Activated T-helper 17 cell treated with anti-CD3 and anti-CD28 coated beads, Interleukin-2, amount 50 U/mL, for 72 hours (primary cell): ENCODE measurements at regions not wholly inside any gene's neighbourhood (a gene's known extent, or its start where the extent isn't known, plus 50 kb on each side); places are given as distances from the start of the nearest gene placed in this dataset.

Experiments used
- ATAC-seq: fragments of 150-1000 bp; cut with Tn5 transposase; replicated peaks from 2 replicates; pipeline ENCODE4 v1.10.0; 2021; ENCODE audit warnings: mild to moderate bottlenecking, moderate library complexity
- H3K27ac Mint-ChIP-seq: one replicate; pipeline ENCODE4 v1.8.0; 2022; ENCODE audit warnings: mixed read lengths
- H3K27me3 Mint-ChIP-seq: one replicate; pipeline ENCODE4 v1.8.0; 2022; ENCODE audit warnings: mixed read lengths
- H3K36me3 Mint-ChIP-seq: one replicate; pipeline ENCODE4 v1.8.0; 2022; ENCODE audit warnings: low read depth, mild to moderate bottlenecking, mixed read lengths
- H3K4me1 Mint-ChIP-seq: one replicate; pipeline ENCODE4 v1.8.0; 2022; ENCODE audit warnings: mixed read lengths
- H3K4me3 Mint-ChIP-seq: one replicate; pipeline ENCODE4 v1.8.0; 2022; ENCODE audit warnings: mild to moderate bottlenecking, mixed read lengths
- H3K9me3 Mint-ChIP-seq: one replicate; pipeline ENCODE4 v1.8.0; 2022; ENCODE audit warnings: mixed read lengths

DNA sequence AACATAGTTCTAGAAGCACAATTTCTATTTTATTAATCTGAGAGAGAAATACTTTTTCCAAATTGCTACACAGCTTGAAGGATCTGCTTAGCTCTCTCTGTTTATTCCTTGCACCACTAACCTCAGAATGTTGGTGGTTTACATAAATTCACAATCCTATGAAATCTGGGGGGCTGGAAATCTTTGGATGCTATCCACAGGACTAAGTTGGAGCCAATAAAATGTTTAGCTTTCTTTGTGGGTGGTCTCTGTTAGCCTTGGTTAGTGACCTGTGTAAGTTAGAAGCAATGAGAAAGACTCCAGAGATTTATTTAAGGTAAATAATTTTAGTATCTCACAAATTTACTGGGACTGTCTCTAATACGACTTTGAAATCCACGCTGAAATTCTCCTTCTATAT, 418.1 kb downstream of the ADGRL2 start:
- no peaks in the 10 kb centered on the region for H3K36me3 Mint-ChIP-seq
- H3K27ac Mint-ChIP-seq: no peak overlapping the region
- H3K9me3 Mint-ChIP-seq: peaks cover 5% of the 10 kb centered on the region
- no peak overlapping the region for H3K4me3 Mint-ChIP-seq
- ATAC-seq: no peak
- H3K4me1 Mint-ChIP-seq: no peaks in the 10 kb centered on the region
- H3K27me3 Mint-ChIP-seq: no peaks in the 10 kb centered on the region

- H3K36me3 Mint-ChIP-seq: no peaks in the 10 kb centered on the region
- no peak overlapping the region for H3K4me3 Mint-ChIP-seq
- no peak overlapping the region for H3K27ac Mint-ChIP-seq
- no peak for ATAC-seq
- H3K4me1 Mint-ChIP-seq: no peaks in the 10 kb centered on the region
- H3K9me3 Mint-ChIP-seq: peaks cover 5% of the 10 kb centered on the region
- no peaks in the 10 kb centered on the region for H3K27me3 Mint-ChIP-seq
These were observed 415.1 kb downstream of the ADGRL2 start for GRCh38 chr1:82215853-82216175.

GRCh38 chr1:82215056-82215852, 414.5 kb downstream of the ADGRL2 start:
- no peak overlapping the region for H3K27ac Mint-ChIP-seq
- no peaks in the 10 kb centered on the region for H3K36me3 Mint-ChIP-seq
- H3K27me3 Mint-ChIP-seq: no peaks in the 10 kb centered on the region
- no peak overlapping the region for H3K4me3 Mint-ChIP-seq
- no peak for ATAC-seq
- no peaks in the 10 kb centered on the region for H3K4me1 Mint-ChIP-seq
- H3K9me3 Mint-ChIP-seq: no peaks in the 10 kb centered on the region

DNA sequence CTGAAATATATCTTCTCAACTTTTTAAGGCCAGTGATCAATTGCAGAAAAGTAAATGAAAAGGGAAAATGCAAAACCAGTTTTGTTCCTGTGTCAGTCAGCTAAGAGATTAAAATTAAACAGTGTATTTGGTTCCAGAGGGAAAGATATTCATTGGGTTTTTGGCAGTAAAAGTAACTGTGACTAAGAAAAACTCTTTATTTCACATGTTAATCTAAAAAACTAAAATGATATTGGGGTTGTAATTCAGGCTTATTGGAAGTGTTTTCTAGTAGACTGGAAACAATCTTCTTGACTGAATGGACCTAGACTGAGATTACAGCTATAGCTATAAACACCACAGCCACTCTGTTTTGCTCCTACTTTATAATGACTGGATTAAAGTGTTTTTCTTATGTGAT, 413.9 kb downstream of the ADGRL2 start:
- Mint-ChIP-seq H3K27ac (no peak overlapping the region), H3K4me3 (no peak overlapping the region), H3K9me3 (no peaks in the 10 kb centered on the region), H3K4me1 (no peaks in the 10 kb centered on the region), H3K27me3 (no peaks in the 10 kb centered on the region), H3K36me3 (no peaks in the 10 kb centered on the region)
- no peak for ATAC-seq

GRCh38 chr1:82197606-82198005, 396.9 kb downstream of the ADGRL2 start:
- Mint-ChIP-seq H3K9me3 (peaks cover 4% of the 10 kb centered on the region), H3K36me3 (no peaks in the 10 kb centered on the region), H3K27ac (no peak overlapping the region), H3K27me3 (no peaks in the 10 kb centered on the region), H3K4me1 (no peaks in the 10 kb centered on the region), H3K4me3 (no peak overlapping the region)
- ATAC-seq: no peak

GRCh38 chr1:82195245-82195644, 394.5 kb downstream of the ADGRL2 start:
- Mint-ChIP-seq H3K36me3 (no peaks in the 10 kb centered on the region), H3K4me3 (no peak overlapping the region), H3K4me1 (no peaks in the 10 kb centered on the region), H3K27me3 (no peaks in the 10 kb centered on the region), H3K9me3 (peaks cover under 1% of the 10 kb centered on the region), H3K27ac (no peak overlapping the region)
- no peak for ATAC-seq

GRCh38 chr1:82185084-82185483, 384.4 kb downstream of the ADGRL2 start:
- ATAC-seq: no peak
- no peaks in the 10 kb centered on the region for H3K36me3 Mint-ChIP-seq
- H3K4me1 Mint-ChIP-seq: no peaks in the 10 kb centered on the region

GRCh38 chr1:82181846-82182245, 381.1 kb downstream of the ADGRL2 start:
- Mint-ChIP-seq H3K9me3 (peaks cover 5% of the 10 kb centered on the region), H3K36me3 (no peaks in the 10 kb centered on the region), H3K4me1 (no peaks in the 10 kb centered on the region), H3K27ac (no peak overlapping the region), H3K27me3 (no peaks in the 10 kb centered on the region), H3K4me3 (no peak overlapping the region)
- ATAC-seq: no peak

More at GRCh38 chr1:82185084-82185483, 384.4 kb downstream of the ADGRL2 start:
- Mint-ChIP-seq H3K9me3 (peaks cover 5% of the 10 kb centered on the region), H3K27me3 (no peaks in the 10 kb centered on the region), H3K4me3 (no peak overlapping the region), H3K27ac (no peak overlapping the region)

DNA sequence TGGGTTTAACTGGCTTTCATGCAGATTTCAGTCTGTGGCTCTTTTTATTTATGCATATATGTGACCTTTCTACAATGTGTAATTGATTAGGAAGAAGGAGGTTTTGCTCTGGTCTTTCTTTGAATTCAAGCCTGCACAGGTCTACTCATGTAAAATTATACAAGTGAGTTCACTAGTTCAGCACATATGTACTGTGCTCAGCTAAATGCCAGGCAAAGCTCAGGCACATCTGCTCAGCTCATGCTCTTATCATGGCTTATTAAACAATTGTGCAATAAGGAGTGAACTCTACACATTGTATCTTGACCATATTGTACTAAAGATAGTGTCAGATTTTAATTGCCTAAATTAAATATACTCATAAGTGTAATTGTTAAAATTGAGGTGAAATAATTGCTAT, 378.4 kb downstream of the ADGRL2 start:
- Mint-ChIP-seq H3K27ac (no peak overlapping the region), H3K27me3 (no peaks in the 10 kb centered on the region), H3K4me1 (no peaks in the 10 kb centered on the region), H3K36me3 (no peaks in the 10 kb centered on the region), H3K4me3 (no peak overlapping the region), H3K9me3 (no peaks in the 10 kb centered on the region)
- no peak for ATAC-seq

GRCh38 chr1:82177192-82177591, 376.5 kb downstream of the ADGRL2 start:
- no peak for ATAC-seq
- H3K27me3 Mint-ChIP-seq: no peaks in the 10 kb centered on the region
- H3K4me1 Mint-ChIP-seq: no peaks in the 10 kb centered on the region
- H3K36me3 Mint-ChIP-seq: no peaks in the 10 kb centered on the region
- no peak overlapping the region for H3K4me3 Mint-ChIP-seq
- no peaks in the 10 kb centered on the region for H3K9me3 Mint-ChIP-seq
- H3K27ac Mint-ChIP-seq: no peak overlapping the region

- no peaks in the 10 kb centered on the region for H3K4me1 Mint-ChIP-seq
- H3K9me3 Mint-ChIP-seq: no peaks in the 10 kb centered on the region
- no peaks in the 10 kb centered on the region for H3K27me3 Mint-ChIP-seq
- ATAC-seq: no peak
- H3K27ac Mint-ChIP-seq: no peak overlapping the region
- no peaks in the 10 kb centered on the region for H3K36me3 Mint-ChIP-seq
- no peak overlapping the region for H3K4me3 Mint-ChIP-seq
These were observed 371.2 kb downstream of the ADGRL2 start for GRCh38 chr1:82171955-82172354.

DNA sequence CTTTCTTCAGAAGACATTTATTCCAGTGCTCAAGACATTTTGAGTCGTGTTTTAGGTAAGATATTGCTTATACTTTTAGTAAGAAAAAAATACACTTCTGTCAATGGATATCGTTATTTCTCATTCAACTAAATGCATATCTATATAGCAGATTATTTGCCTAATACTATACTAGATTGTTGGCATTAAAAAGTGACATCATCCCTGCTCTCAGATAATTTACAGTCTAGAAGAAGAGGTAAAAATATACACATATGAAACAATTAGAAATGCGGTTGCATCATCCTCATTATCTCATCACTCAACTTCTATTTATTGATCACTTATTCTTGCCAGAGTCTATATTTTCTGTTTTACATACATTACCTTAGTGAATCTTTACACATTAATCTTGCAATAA, 367.7 kb downstream of the ADGRL2 start:
- Mint-ChIP-seq H3K27ac (no peak overlapping the region), H3K36me3 (no peaks in the 10 kb centered on the region), H3K9me3 (no peaks in the 10 kb centered on the region), H3K4me1 (no peaks in the 10 kb centered on the region), H3K4me3 (no peak overlapping the region), H3K27me3 (no peaks in the 10 kb centered on the region)
- no peak for ATAC-seq

DNA sequence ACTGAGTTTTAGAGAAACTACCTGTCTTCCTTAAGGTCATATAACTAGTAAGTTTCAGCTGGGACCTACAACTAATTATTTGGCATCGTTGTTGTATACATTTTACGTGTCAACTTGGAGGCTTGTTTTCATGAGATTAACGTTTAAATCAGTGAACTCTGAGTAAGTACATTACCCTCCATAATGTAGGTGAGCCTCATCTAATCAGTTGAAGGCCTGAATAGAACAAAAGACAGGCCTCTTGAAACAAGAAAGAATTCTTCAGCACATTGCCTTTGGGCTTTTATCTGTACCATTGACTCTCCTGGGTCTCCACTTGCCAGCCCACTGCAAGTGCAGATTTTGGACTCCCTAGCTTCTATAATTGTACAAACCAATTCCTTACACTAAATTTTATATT, 364.6 kb downstream of the ADGRL2 start:
- no peaks in the 10 kb centered on the region for H3K9me3 Mint-ChIP-seq
- H3K4me1 Mint-ChIP-seq: no peaks in the 10 kb centered on the region
- H3K36me3 Mint-ChIP-seq: no peaks in the 10 kb centered on the region
- H3K27ac Mint-ChIP-seq: no peak overlapping the region
- ATAC-seq: no peak
- no peaks in the 10 kb centered on the region for H3K27me3 Mint-ChIP-seq
- H3K4me3 Mint-ChIP-seq: no peak overlapping the region

DNA sequence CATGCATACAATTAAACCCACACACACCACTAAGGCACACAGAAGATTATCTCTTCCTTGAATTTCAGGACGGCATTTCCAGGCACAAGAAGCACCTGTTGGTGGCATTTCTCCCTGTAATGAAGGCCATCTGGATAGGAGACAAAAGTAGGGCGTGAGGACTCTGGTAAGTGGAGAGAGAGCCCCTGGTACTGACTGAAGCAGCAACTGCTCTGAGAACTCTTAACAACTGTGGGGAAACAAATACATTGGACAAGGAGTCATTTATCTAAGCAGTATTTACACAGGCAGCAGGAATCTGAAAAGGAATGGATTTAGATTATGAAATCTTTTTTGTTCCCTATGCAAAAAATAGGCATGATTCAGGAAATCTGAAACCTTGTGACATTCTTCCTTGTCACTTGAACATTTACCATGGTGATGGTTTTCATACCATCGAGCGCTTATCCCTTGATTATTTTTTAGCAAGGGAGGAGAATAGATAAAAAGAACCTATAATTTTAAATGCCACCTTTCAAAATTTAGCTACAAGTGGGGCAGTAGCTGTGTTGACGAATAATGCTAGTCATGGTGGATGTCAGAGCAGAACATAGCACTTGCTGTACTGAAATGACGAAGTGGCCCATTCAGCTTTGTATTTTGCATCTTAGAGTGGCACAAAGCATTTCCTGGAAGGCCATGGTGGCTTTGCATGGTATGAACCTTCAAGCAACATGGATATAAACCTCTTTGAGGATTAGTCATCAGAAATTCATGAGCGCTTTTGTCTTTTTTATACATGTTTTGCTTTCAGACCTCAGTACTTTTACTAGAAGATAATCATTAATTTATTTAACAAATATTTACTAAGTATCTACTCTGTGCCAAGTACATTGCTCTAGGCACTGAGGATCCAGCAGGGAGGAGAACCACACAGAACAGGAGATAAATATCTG, 362.0 kb downstream of the ADGRL2 start:
- Mint-ChIP-seq H3K4me3 (no peak overlapping the region), H3K27ac (no peak overlapping the region), H3K36me3 (no peaks in the 10 kb centered on the region)

GRCh38 chr1:82161700-82162141, 361.0 kb downstream of the ADGRL2 start:
- Mint-ChIP-seq H3K4me1 (no peaks in the 10 kb centered on the region), H3K27me3 (no peaks in the 10 kb centered on the region), H3K9me3 (peaks cover 8% of the 10 kb centered on the region), H3K36me3 (no peaks in the 10 kb centered on the region), H3K27ac (no peak overlapping the region), H3K4me3 (peak overlapping the region; percentile 49)
- no peak for ATAC-seq

More for the DNA sequence above, 362.0 kb downstream of the ADGRL2 start:
- Mint-ChIP-seq H3K4me1 (no peaks in the 10 kb centered on the region), H3K9me3 (peaks cover 8% of the 10 kb centered on the region), H3K27me3 (no peaks in the 10 kb centered on the region)
- no peak for ATAC-seq
